ENCODE measurements at regions not wholly inside any gene's neighbourhood (a gene's known extent, or its start where the extent isn't known, plus 50 kb on each side); places are given as distances from the start of the nearest gene placed in this dataset.

GRCh38 chrX:65136424-65136823 lies 160.2 kb upstream of the ZC4H2 start:
- TF ChIP-seq CTCF (IDR thresholded peaks at IDR 0.05) (no peak), EP300 (IDR thresholded peaks at IDR 0.05) (no peak)

All from upper lobe of left lung (tissue), 4 donors.